GM23338 (cell line): ENCODE measurements at regions not wholly inside any gene's neighbourhood (a gene's known extent, or its start where the extent isn't known, plus 50 kb on each side); places are given as distances from the start of the nearest gene placed in this dataset.

Source experiments
- ATAC-seq: fragments of 200-7000 bp; cut with Tn5 transposase; 3 replicates; pipeline ENCODE4 v1.9.1; 2020
- DNase-seq: peaks from one replicate; pipeline ENCODE4 v3.0.0-alpha.2; 2015; ENCODE audit warnings: low spot score
- H2AFZ ChIP-seq: fragments of 200-600 bp; sonication (generic); 2 replicates; pipeline ENCODE4 v1.8.0; 2016; ENCODE audit warnings: antibody characterized with exemption, mild to moderate bottlenecking, moderate library complexity
- H3F3A ChIP-seq: fragments of 200-600 bp; sonication (generic); replicated peaks from 2 replicates; pipeline ENCODE4 v1.8.0; 2017; ENCODE audit warnings: antibody characterized with exemption, mixed run types, low read depth
- H3K27ac ChIP-seq: fragments of 200-600 bp; sonication (generic); 2 replicates; pipeline ENCODE4 v1.6.1; 2016; ENCODE audit warnings: low read depth
- H3K27me3 ChIP-seq: fragments of 200-600 bp; sonication (generic); 2 replicates; pipeline ENCODE4 v1.8.0; 2016; ENCODE audit warnings: mild to moderate bottlenecking, mixed run types, moderate library complexity; ENCODE audit not compliant: insufficient read depth
- H3K36me3 ChIP-seq: fragments of 200-600 bp; sonication (generic); 2 replicates; pipeline ENCODE4 v1.8.0; 2016; ENCODE audit warnings: mild to moderate bottlenecking; ENCODE audit not compliant: insufficient read depth
- H3K4me1 ChIP-seq: fragments of 200-600 bp; sonication (generic); 2 replicates; pipeline ENCODE4 v1.8.0; 2016; ENCODE audit warnings: mild to moderate bottlenecking, moderate library complexity; ENCODE audit not compliant: insufficient read depth
- H3K4me2 ChIP-seq: fragments of 200-600 bp; sonication (generic); 2 replicates; pipeline ENCODE4 v1.7.1; 2017; ENCODE audit warnings: mixed run types
- H3K4me3 ChIP-seq: fragments of 200-600 bp; sonication (generic); 2 replicates; pipeline ENCODE4 v1.6.1; 2016; ENCODE audit warnings: mixed run types
- H3K79me2 ChIP-seq: fragments of 200-600 bp; sonication (generic); replicated peaks from 2 replicates; pipeline ENCODE4 v1.8.0; 2017; ENCODE audit warnings: mild to moderate bottlenecking; ENCODE audit not compliant: insufficient read depth
- H3K9me2 ChIP-seq: fragments of 200-600 bp; sonication (generic); 2 replicates; pipeline ENCODE4 v1.8.0; 2017; ENCODE audit not compliant: insufficient read depth
- H4K20me1 ChIP-seq: fragments of 200-600 bp; sonication (generic); replicated peaks from 2 replicates; pipeline ENCODE4 v1.8.0; 2017; ENCODE audit warnings: mild to moderate bottlenecking; ENCODE audit not compliant: insufficient read depth
- H3K27ac Mint-ChIP-seq: 2 replicates; pipeline ENCODE4 v1.8.0; 2020; ENCODE audit warnings: inconsistent platforms, mild to moderate bottlenecking, moderate library complexity, mixed read lengths
- H3K27me3 Mint-ChIP-seq: 3 replicates; pipeline ENCODE4 v1.8.0; 2022; ENCODE audit warnings: low read depth, mild to moderate bottlenecking, moderate library complexity, mixed read lengths, inconsistent platforms; ENCODE audit not compliant: insufficient read depth, poor library complexity
- H3K36me3 Mint-ChIP-seq: 3 replicates; pipeline ENCODE4 v1.8.0; 2021; ENCODE audit warnings: low read depth, mild to moderate bottlenecking, inconsistent platforms, moderate library complexity, mixed read lengths
- H3K4me1 Mint-ChIP-seq: 3 replicates; pipeline ENCODE4 v1.8.0; 2020; ENCODE audit warnings: mild to moderate bottlenecking, inconsistent platforms, mixed read lengths
- H3K4me3 Mint-ChIP-seq: 3 replicates; pipeline ENCODE4 v1.8.0; 2021; ENCODE audit warnings: moderate library complexity, mild to moderate bottlenecking, inconsistent platforms, mixed read lengths
- H3K9me3 Mint-ChIP-seq: 3 replicates; pipeline ENCODE4 v1.8.0; 2020; ENCODE audit warnings: moderate library complexity, mild to moderate bottlenecking, inconsistent platforms, mixed read lengths
- EZH2 ChIP-seq: fragments of 200-600 bp; sonication (generic); IDR thresholded peaks from one replicate; pipeline ENCODE4 v1.8.0; 2017; ENCODE audit warnings: antibody characterized with exemption, mild to moderate bottlenecking, low read depth; ENCODE audit not compliant: unreplicated experiment
- EZH2phosphoT487 ChIP-seq: fragments of 200-600 bp; sonication (generic); IDR thresholded peaks from one replicate; pipeline ENCODE4 v1.8.1; 2018; ENCODE audit warnings: antibody characterized with exemption; ENCODE audit not compliant: unreplicated experiment
- JUNB ChIP-seq: IDR thresholded peaks from one replicate; pipeline ENCODE4 v1.6.1; 2016; ENCODE audit warnings: antibody characterized with exemption; ENCODE audit not compliant: unreplicated experiment
- NANOG ChIP-seq: IDR thresholded peaks from 2 replicates; pipeline ENCODE4 v1.6.1; 2016; ENCODE audit warnings: antibody characterized with exemption, borderline replicate concordance
- STAT1 ChIP-seq: IDR thresholded peaks from one replicate; pipeline ENCODE4 v1.6.1; 2016; ENCODE audit warnings: antibody characterized with exemption; ENCODE audit not compliant: unreplicated experiment
- ZNF114 ChIP-seq: fragments of 250-450 bp; sonication (Bioruptor Pico); IDR thresholded peaks from 2 replicates; pipeline ENCODE4 v1.5.0; 2020; ENCODE audit warnings: mild to moderate bottlenecking, moderate library complexity
- ZNF331 ChIP-seq: fragments of 250-450 bp; sonication (Bioruptor Pico); IDR thresholded peaks from 2 replicates; pipeline ENCODE4 v1.5.0; 2020; ENCODE audit warnings: low read depth, mild to moderate bottlenecking, moderate library complexity
- TF ChIP-seq, protein P1 (sequence below): fragments of 250-450 bp; sonication (Bioruptor Pico); IDR thresholded peaks from 2 replicates; pipeline ENCODE4 v1.5.0; 2020; ENCODE audit warnings: mild to moderate bottlenecking, moderate library complexity
- TF ChIP-seq, protein P2 (sequence below): IDR thresholded peaks from 2 replicates; pipeline ENCODE4 v1.6.1; 2016; ENCODE audit warnings: antibody characterized with exemption
- TF ChIP-seq, protein P3 (sequence below): IDR thresholded peaks from one replicate; pipeline ENCODE4 v1.6.1; 2018; ENCODE audit warnings: antibody characterized with exemption; ENCODE audit not compliant: unreplicated experiment

DNA sequence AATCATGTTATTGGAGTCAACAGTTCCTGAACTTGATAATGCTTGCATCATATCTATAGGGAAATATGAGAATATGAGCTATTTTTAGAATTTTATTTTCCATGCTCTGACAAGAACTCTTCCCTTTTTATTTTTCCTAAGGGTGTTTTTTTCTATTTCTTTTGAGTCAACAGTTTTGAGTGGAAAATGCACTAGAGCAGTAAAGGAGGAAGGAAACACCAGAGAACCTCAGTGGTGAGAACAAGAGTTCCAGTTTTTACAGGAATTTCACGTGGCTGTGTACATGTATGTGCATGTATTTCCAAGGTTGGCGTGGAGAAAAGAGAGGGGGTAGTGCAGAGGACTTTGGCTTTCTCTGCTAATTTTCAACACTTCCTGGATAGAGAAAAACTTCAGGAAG is 63.6 kb upstream of the TNFSF18 start:
- H3K27me3 Mint-ChIP-seq, result no peaks in the 10 kb centered on the region
- TF ChIP-seq EZH2phosphoT487 (no peak), EZH2 (no peak), ZNF331 (CRISPR knock-in tag) (no peak), STAT1 (no peak)
- TF ChIP-seq, protein P1, sequence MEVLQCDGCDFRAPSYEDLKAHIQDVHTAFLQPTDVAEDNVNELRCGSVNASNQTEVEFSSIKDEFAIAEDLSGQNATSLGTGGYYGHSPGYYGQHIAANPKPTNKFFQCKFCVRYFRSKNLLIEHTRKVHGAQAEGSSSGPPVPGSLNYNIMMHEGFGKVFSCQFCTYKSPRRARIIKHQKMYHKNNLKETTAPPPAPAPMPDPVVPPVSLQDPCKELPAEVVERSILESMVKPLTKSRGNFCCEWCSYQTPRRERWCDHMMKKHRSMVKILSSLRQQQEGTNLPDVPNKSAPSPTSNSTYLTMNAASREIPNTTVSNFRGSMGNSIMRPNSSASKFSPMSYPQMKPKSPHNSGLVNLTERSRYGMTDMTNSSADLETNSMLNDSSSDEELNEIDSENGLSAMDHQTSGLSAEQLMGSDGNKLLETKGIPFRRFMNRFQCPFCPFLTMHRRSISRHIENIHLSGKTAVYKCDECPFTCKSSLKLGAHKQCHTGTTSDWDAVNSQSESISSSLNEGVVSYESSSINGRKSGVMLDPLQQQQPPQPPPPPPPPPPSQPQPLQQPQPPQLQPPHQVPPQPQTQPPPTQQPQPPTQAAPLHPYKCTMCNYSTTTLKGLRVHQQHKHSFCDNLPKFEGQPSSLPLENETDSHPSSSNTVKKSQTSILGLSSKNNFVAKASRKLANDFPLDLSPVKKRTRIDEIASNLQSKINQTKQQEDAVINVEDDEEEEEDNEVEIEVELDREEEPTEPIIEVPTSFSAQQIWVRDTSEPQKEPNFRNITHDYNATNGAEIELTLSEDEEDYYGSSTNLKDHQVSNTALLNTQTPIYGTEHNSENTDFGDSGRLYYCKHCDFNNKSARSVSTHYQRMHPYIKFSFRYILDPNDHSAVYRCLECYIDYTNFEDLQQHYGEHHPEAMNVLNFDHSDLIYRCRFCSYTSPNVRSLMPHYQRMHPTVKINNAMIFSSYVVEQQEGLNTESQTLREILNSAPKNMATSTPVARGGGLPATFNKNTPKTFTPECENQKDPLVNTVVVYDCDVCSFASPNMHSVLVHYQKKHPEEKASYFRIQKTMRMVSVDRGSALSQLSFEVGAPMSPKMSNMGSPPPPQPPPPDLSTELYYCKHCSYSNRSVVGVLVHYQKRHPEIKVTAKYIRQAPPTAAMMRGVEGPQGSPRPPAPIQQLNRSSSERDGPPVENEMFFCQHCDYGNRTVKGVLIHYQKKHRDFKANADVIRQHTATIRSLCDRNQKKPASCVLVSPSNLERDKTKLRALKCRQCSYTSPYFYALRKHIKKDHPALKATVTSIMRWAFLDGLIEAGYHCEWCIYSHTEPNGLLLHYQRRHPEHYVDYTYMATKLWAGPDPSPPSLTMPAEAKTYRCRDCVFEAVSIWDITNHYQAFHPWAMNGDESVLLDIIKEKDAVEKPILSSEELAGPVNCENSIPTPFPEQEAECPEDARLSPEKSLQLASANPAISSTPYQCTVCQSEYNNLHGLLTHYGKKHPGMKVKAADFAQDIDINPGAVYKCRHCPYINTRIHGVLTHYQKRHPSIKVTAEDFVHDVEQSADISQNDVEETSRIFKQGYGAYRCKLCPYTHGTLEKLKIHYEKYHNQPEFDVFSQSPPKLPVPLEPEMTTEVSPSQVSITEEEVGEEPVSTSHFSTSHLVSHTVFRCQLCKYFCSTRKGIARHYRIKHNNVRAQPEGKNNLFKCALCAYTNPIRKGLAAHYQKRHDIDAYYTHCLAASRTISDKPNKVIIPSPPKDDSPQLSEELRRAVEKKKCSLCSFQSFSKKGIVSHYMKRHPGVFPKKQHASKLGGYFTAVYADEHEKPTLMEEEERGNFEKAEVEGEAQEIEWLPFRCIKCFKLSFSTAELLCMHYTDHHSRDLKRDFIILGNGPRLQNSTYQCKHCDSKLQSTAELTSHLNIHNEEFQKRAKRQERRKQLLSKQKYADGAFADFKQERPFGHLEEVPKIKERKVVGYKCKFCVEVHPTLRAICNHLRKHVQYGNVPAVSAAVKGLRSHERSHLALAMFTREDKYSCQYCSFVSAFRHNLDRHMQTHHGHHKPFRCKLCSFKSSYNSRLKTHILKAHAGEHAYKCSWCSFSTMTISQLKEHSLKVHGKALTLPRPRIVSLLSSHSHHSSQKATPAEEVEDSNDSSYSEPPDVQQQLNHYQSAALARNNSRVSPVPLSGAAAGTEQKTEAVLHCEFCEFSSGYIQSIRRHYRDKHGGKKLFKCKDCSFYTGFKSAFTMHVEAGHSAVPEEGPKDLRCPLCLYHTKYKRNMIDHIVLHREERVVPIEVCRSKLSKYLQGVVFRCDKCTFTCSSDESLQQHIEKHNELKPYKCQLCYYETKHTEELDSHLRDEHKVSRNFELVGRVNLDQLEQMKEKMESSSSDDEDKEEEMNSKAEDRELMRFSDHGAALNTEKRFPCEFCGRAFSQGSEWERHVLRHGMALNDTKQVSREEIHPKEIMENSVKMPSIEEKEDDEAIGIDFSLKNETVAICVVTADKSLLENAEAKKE (CRISPR knock-in tag), result no peak
- no peak overlapping the region for H3K4me3 ChIP-seq
- peaks cover 12% of the 10 kb centered on the region for H3K9me2 ChIP-seq
- no peaks in the 10 kb centered on the region for H3F3A ChIP-seq
- no peak overlapping the region for H3K27ac ChIP-seq
- DNase-seq (no peak), ATAC-seq (no peak)
- H3K79me2 ChIP-seq, result no peaks in the 10 kb centered on the region
- H3K36me3 ChIP-seq, result no peaks in the 10 kb centered on the region
- no peaks in the 10 kb centered on the region for H3K27me3 ChIP-seq
- H2AFZ ChIP-seq, result no peak overlapping the region
- H3K36me3 Mint-ChIP-seq, result no peaks in the 10 kb centered on the region
- H3K9me3 Mint-ChIP-seq, result peaks cover 4% of the 10 kb centered on the region; the same call in 2 of the 3 replicates
- H4K20me1 ChIP-seq, result no peaks in the 10 kb centered on the region
- no peaks in the 10 kb centered on the region for H3K4me1 ChIP-seq
- no peak overlapping the region for H3K4me3 Mint-ChIP-seq
- H3K4me1 Mint-ChIP-seq, result no peaks in the 10 kb centered on the region
- no peak overlapping the region for H3K27ac Mint-ChIP-seq
- H3K4me2 ChIP-seq, result no peak overlapping the region

DNA sequence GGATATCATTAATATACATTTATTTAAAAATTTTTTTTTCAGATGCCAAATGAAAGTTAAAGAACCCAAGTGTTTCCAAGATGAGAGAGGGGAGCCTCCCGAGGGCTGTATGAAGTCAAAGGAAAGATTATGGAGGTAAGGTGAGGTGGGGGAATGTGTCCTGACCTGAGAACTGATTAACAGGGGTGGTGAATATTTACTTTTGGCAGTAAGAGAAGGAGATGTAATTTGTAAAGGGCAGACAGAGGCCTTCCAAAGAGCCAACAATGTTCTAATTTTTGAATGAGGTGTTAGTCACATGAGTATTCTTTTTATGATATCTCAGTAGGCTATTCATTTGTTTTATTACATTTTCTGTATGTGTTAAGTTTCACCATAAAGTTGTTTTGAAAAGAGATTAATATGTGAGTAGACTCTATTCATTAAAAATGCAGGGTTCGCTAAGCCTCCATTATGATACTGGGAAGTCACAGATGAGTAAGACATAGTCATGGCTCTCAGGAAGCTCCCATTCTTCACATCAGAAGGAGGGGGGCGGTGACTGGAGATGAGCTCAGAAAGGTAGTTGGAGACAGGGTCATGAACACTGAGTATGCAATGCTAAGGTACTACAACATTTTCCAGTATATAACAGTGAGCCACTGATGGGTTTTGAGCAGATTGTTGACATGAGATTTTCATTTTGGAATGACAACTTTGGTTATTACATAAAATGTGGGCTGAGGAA is 62.4 kb upstream of the TNFSF18 start:
- H3K9me3 Mint-ChIP-seq, result peaks cover 9% of the 10 kb centered on the region; the same call in 2 of the 3 replicates
- Histone ChIP-seq H3F3A (no peaks in the 10 kb centered on the region), H3K4me3 (no peak overlapping the region), H3K79me2 (no peaks in the 10 kb centered on the region), H3K36me3 (no peaks in the 10 kb centered on the region), H3K4me2 (no peak overlapping the region), H2AFZ (no peak overlapping the region), H3K4me1 (no peaks in the 10 kb centered on the region), H3K27me3 (no peaks in the 10 kb centered on the region), H4K20me1 (no peaks in the 10 kb centered on the region), H3K27ac (no peak overlapping the region), H3K9me2 (peaks cover 12% of the 10 kb centered on the region)
- H3K27ac Mint-ChIP-seq, result no peak overlapping the region
- H3K36me3 Mint-ChIP-seq, result no peaks in the 10 kb centered on the region
- ATAC-seq (no peak), DNase-seq (no peak)
- no peaks in the 10 kb centered on the region for H3K27me3 Mint-ChIP-seq
- no peak overlapping the region for H3K4me3 Mint-ChIP-seq
- no peaks in the 10 kb centered on the region for H3K4me1 Mint-ChIP-seq
- no peak for TF ChIP-seq NANOG
- TF ChIP-seq STAT1, result no peak
- TF ChIP-seq JUNB, result no peak
- TF ChIP-seq, protein P2, sequence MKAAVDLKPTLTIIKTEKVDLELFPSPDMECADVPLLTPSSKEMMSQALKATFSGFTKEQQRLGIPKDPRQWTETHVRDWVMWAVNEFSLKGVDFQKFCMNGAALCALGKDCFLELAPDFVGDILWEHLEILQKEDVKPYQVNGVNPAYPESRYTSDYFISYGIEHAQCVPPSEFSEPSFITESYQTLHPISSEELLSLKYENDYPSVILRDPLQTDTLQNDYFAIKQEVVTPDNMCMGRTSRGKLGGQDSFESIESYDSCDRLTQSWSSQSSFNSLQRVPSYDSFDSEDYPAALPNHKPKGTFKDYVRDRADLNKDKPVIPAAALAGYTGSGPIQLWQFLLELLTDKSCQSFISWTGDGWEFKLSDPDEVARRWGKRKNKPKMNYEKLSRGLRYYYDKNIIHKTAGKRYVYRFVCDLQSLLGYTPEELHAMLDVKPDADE, result no peak
- no peak for TF ChIP-seq ZNF331 (CRISPR knock-in tag)
- TF ChIP-seq, protein P3, sequence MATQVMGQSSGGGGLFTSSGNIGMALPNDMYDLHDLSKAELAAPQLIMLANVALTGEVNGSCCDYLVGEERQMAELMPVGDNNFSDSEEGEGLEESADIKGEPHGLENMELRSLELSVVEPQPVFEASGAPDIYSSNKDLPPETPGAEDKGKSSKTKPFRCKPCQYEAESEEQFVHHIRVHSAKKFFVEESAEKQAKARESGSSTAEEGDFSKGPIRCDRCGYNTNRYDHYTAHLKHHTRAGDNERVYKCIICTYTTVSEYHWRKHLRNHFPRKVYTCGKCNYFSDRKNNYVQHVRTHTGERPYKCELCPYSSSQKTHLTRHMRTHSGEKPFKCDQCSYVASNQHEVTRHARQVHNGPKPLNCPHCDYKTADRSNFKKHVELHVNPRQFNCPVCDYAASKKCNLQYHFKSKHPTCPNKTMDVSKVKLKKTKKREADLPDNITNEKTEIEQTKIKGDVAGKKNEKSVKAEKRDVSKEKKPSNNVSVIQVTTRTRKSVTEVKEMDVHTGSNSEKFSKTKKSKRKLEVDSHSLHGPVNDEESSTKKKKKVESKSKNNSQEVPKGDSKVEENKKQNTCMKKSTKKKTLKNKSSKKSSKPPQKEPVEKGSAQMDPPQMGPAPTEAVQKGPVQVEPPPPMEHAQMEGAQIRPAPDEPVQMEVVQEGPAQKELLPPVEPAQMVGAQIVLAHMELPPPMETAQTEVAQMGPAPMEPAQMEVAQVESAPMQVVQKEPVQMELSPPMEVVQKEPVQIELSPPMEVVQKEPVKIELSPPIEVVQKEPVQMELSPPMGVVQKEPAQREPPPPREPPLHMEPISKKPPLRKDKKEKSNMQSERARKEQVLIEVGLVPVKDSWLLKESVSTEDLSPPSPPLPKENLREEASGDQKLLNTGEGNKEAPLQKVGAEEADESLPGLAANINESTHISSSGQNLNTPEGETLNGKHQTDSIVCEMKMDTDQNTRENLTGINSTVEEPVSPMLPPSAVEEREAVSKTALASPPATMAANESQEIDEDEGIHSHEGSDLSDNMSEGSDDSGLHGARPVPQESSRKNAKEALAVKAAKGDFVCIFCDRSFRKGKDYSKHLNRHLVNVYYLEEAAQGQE, result no peak
- no peak for TF ChIP-seq ZNF114 (CRISPR knock-in tag)
